RWPE2 (cell line): ENCODE measurements at regions not wholly inside any gene's neighbourhood (a gene's known extent, or its start where the extent isn't known, plus 50 kb on each side); places are given as distances from the start of the nearest gene placed in this dataset.
"Not testable (repeated sequence)": the region's sequence is repeated elsewhere in the genome, so short reads cannot be mapped to it uniquely, and the experiment has no call there.

Source experiments
- ATAC-seq: fragments of 200-7000 bp; cut with Tn5 transposase; 3 replicates; pipeline ENCODE4 v1.9.1; 2021; ENCODE audit warnings: low read depth
- DNase-seq: peaks from one replicate; pipeline ENCODE4 v3.0.0-alpha.2; 2020; ENCODE audit warnings: low spot score
- H3K27ac ChIP-seq: fragments of 450-650 bp; 2 replicates; pipeline ENCODE4 v1.5.1; 2017; ENCODE audit warnings: mild to moderate bottlenecking; ENCODE audit not compliant: poor library complexity, severe bottlenecking
- H3K27me3 ChIP-seq: fragments of 250-450 bp; sonication (Bioruptor Pico); 2 replicates; pipeline ENCODE4 v1.5.1; 2021; ENCODE audit warnings: mild to moderate bottlenecking, moderate library complexity; ENCODE audit not compliant: insufficient read depth, poor library complexity, severe bottlenecking
- H3K36me3 ChIP-seq: fragments of 250-450 bp; sonication (Bioruptor Pico); 2 replicates; pipeline ENCODE4 v1.5.1; 2020; ENCODE audit warnings: low read depth, mild to moderate bottlenecking, moderate library complexity
- H3K4me1 ChIP-seq: fragments of 250-450 bp; sonication (Bioruptor Pico); 2 replicates; pipeline ENCODE4 v1.5.1; 2021; ENCODE audit warnings: mild to moderate bottlenecking, moderate library complexity; ENCODE audit not compliant: insufficient read depth, poor library complexity, severe bottlenecking
- H3K4me3 ChIP-seq: fragments of 250-450 bp; sonication (Bioruptor Pico); 2 replicates; pipeline ENCODE4 v1.5.1; 2021; ENCODE audit warnings: mild to moderate bottlenecking, moderate library complexity; ENCODE audit not compliant: severe bottlenecking
- H3K9me3 ChIP-seq: fragments of 250-450 bp; sonication (Bioruptor Pico); 2 replicates; pipeline ENCODE4 v1.5.1; 2021; ENCODE audit warnings: mild to moderate bottlenecking, moderate library complexity; ENCODE audit not compliant: severe bottlenecking
- CTCF ChIP-seq: fragments of 450-650 bp; IDR thresholded peaks from one replicate; pipeline ENCODE4 v1.5.1; 2017; ENCODE audit warnings: mild to moderate bottlenecking, moderate library complexity; ENCODE audit not compliant: poor library complexity, severe bottlenecking

GRCh38 chr2:153299217-153299616 lies 179.3 kb downstream of the RPRM start:
- H3K9me3 ChIP-seq, result no peaks in the 10 kb centered on the region
- no peaks in the 10 kb centered on the region for H3K27me3 ChIP-seq
- H3K4me3 ChIP-seq, result no peak overlapping the region
- ATAC-seq, result no peak
- no peaks in the 10 kb centered on the region for H3K36me3 ChIP-seq
- H3K4me1 ChIP-seq, result no peaks in the 10 kb centered on the region
- no peak for DNase-seq
- no peak for TF ChIP-seq CTCF
- no peak overlapping the region for H3K27ac ChIP-seq

- Histone ChIP-seq H3K9me3 (no peaks in the 10 kb centered on the region), H3K4me1 (no peaks in the 10 kb centered on the region), H3K36me3 (no peaks in the 10 kb centered on the region), H3K4me3 (no peak overlapping the region), H3K27ac (no peak overlapping the region), H3K27me3 (no peaks in the 10 kb centered on the region)
- TF ChIP-seq CTCF, result no peak
- ATAC-seq, result no peak
- no peak for DNase-seq
These were observed 184.3 kb downstream of the RPRM start for GRCh38 chr2:153294199-153294786.

- H3K4me3 ChIP-seq, result no peak overlapping the region
- no peaks in the 10 kb centered on the region for H3K36me3 ChIP-seq
- TF ChIP-seq CTCF, result no peak
- H3K27me3 ChIP-seq, result no peaks in the 10 kb centered on the region
- no peak overlapping the region for H3K27ac ChIP-seq
- H3K9me3 ChIP-seq, result no peaks in the 10 kb centered on the region
- ATAC-seq, result no peak
- H3K4me1 ChIP-seq, result no peaks in the 10 kb centered on the region
- DNase-seq, result no peak
These were observed 186.8 kb downstream of the RPRM start for GRCh38 chr2:153291718-153292117.

DNA sequence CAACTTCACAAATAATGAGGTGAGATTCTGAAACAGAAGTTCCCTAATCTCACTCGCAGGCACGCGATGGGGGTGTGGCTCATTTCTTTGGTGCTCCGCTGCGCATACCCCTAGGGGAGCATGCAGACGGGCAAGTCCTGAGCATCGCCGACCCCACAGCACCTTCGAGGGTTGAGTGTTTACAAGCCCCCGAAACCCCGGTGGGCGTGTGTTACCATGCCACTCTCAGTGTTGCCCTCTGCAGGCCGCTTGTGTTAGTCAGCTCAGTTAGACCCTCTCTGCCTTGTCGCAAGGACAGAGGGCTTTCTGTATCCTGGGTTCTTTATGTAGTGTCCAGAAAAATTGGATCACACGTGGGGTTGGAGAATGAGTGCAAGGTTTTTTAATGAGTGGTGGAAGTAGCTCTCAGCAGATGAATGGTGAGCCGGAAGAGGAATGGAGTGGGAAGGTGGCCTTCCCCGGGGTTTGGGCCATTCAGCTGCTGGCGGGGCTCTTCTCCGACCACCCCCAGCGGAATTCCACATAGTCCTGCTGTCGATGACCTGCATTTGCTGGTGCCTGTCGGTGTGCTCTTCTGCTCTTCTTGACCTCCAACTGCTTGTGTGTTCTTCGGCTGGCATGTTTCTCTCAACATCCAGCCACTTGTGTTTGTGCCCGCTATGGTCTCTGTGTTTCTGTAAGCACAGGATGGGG lies 191.3 kb downstream of the RPRM start:
- no peaks in the 10 kb centered on the region for H3K9me3 ChIP-seq
- H3K27ac ChIP-seq, result no peak overlapping the region
- no peak overlapping the region for H3K4me3 ChIP-seq
- ATAC-seq, result no peak; the same call in 2 of the 3 replicates
- H3K36me3 ChIP-seq, result no peaks in the 10 kb centered on the region
- H3K27me3 ChIP-seq, result no peaks in the 10 kb centered on the region
- DNase-seq, result no peak
- TF ChIP-seq CTCF, result no peak
- H3K4me1 ChIP-seq, result no peaks in the 10 kb centered on the region

DNA sequence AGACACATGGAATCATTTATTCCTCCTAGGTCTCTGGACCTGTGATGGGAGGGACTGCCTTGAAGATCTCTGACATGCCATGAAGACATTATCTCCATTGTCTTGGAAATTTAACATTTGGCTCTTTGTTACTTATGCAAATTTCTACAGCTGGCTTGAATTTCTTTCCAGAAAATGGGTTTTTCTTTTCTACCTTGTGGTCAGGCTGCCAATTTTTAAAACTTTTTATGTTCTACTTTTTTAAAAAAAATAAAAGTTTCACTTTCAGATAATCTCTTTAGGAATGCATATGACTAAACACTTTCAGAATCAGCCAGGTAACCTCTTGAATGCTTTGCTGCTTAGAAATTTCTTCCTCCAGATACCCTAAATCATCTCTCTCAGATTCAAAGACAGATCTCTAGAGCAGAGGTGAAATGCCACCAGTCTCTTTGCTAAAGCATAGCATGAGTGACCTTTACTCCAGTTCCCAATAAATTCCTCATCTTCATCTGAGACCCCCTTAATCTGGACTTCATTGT lies 209.6 kb downstream of the RPRM start:
- H3K27ac ChIP-seq, result no peak overlapping the region
- ATAC-seq (no peak), DNase-seq (no peak)
- no peaks in the 10 kb centered on the region for H3K9me3 ChIP-seq
- no peaks in the 10 kb centered on the region for H3K27me3 ChIP-seq
- H3K4me1 ChIP-seq, result no peaks in the 10 kb centered on the region
- TF ChIP-seq CTCF, result no peak
- no peak overlapping the region for H3K4me3 ChIP-seq
- no peaks in the 10 kb centered on the region for H3K36me3 ChIP-seq

GRCh38 chr2:153256876-153257275 lies 221.7 kb downstream of the RPRM start:
- ATAC-seq, DNase-seq, H3K4me3 ChIP-seq, H3K27me3 ChIP-seq, H3K4me1 ChIP-seq, H3K27ac ChIP-seq, H3K9me3 ChIP-seq, H3K36me3 ChIP-seq: not testable (repeated sequence)

- not testable (repeated sequence) for DNase-seq, H3K9me3 ChIP-seq, H3K27ac ChIP-seq, H3K4me1 ChIP-seq, ATAC-seq, H3K27me3 ChIP-seq, H3K4me3 ChIP-seq, H3K36me3 ChIP-seq
These were observed 231.9 kb downstream of the RPRM start for GRCh38 chr2:153246636-153247035.
